Activated CD4-positive, alpha-beta T cell treated with anti-CD3 and anti-CD28 coated beads, Interleukin-2, amount 50 U/mL, for 48 hours (primary cell): ENCODE measurements at regions not wholly inside any gene's neighbourhood (a gene's known extent, or its start where the extent isn't known, plus 50 kb on each side); places are given as distances from the start of the nearest gene placed in this dataset.
"Not testable (repeated sequence)": the region's sequence is repeated elsewhere in the genome, so short reads cannot be mapped to it uniquely, and the experiment has no call there.

Experiments used
- DNase-seq, 2 experiments: peaks; one replicate each; pipeline ENCODE4 v3.0.0-alpha.2; 2020

GRCh38 chr1:213541641-213542040 is 446.1 kb upstream of the PROX1 start:
- DNase-seq: no peak

GRCh38 chr1:213545181-213545580 is 442.6 kb upstream of the PROX1 start:
- not testable (repeated sequence) for DNase-seq

- DNase-seq: no peak
Observed at GRCh38 chr1:213549982-213550381, 437.8 kb upstream of the PROX1 start.

GRCh38 chr1:213550804-213551203 is 437.0 kb upstream of the PROX1 start:
- DNase-seq: no peak

GRCh38 chr1:213552045-213552444 is 435.7 kb upstream of the PROX1 start:
- DNase-seq: no peak

GRCh38 chr1:213560226-213560625 is 427.5 kb upstream of the PROX1 start:
- no peak for DNase-seq

- DNase-seq: no peak
Observed at GRCh38 chr1:213561870-213562269, 425.9 kb upstream of the PROX1 start.

GRCh38 chr1:213564215-213564659 is 423.5 kb upstream of the PROX1 start:
- no peak for DNase-seq

- no peak for DNase-seq
Observed at GRCh38 chr1:213568929-213569815, 418.6 kb upstream of the PROX1 start.

- no peak for DNase-seq
Observed at GRCh38 chr1:213569816-213570150, 418.0 kb upstream of the PROX1 start.

GRCh38 chr1:213570487-213570886 is 417.3 kb upstream of the PROX1 start:
- no peak for DNase-seq

- DNase-seq: no peak
Observed at GRCh38 chr1:213571419-213571818, 416.4 kb upstream of the PROX1 start.

- DNase-seq: no peak
Observed at GRCh38 chr1:213571843-213572242, 415.9 kb upstream of the PROX1 start.

- no peak for DNase-seq
Observed at GRCh38 chr1:213572912-213573647, 414.7 kb upstream of the PROX1 start.

- no peak for DNase-seq
Observed at GRCh38 chr1:213573648-213574009, 414.1 kb upstream of the PROX1 start.

- DNase-seq: no peak
Observed at GRCh38 chr1:213582976-213583567, 404.7 kb upstream of the PROX1 start.

- no peak for DNase-seq
Observed at GRCh38 chr1:213584272-213584671, 403.5 kb upstream of the PROX1 start.

GRCh38 chr1:213585402-213585801 is 402.4 kb upstream of the PROX1 start:
- DNase-seq: no peak

- no peak for DNase-seq
Observed at GRCh38 chr1:213585959-213586586, 401.7 kb upstream of the PROX1 start.

- no peak for DNase-seq
Observed at GRCh38 chr1:213586587-213586972, 401.2 kb upstream of the PROX1 start.

- DNase-seq: no peak
Observed at GRCh38 chr1:213596729-213597128, 391.0 kb upstream of the PROX1 start.

GRCh38 chr1:213598263-213598662 is 389.5 kb upstream of the PROX1 start:
- DNase-seq: no peak

GRCh38 chr1:213600879-213601278 is 386.9 kb upstream of the PROX1 start:
- no peak for DNase-seq
